Activated CD4-positive, alpha-beta memory T cell treated with anti-CD3 and anti-CD28 coated beads, Interleukin-2, amount 10 ng/mL, durations not matched to agents 7 days and 5 days (primary cell): ENCODE measurements at regions not wholly inside any gene's neighbourhood (a gene's known extent, or its start where the extent isn't known, plus 50 kb on each side); places are given as distances from the start of the nearest gene placed in this dataset.

ENCODE experiments used
- CTCF ChIA-PET: fragments of 350-600 bp; sonication (Branson Sonifier 250); formaldehyde crosslinking; loops from one replicate; lab custom pipeline; 2021; ENCODE audit warnings: antibody characterized with exemption, inconsistent platforms; lab: Charles Lee
- POLR2A ChIA-PET: fragments of 350-600 bp; sonication (Branson Sonifier 250); formaldehyde crosslinking; loops from one replicate; lab custom pipeline; 2021; ENCODE audit warnings: antibody characterized with exemption; lab: Charles Lee
- DNase-seq: peaks from one replicate; pipeline ENCODE4 v3.0.0-alpha.2; 2020
- H3K27ac Mint-ChIP-seq: one replicate; pipeline ENCODE4 v1.8.0; 2021; ENCODE audit warnings: mild to moderate bottlenecking, mixed read lengths
- H3K27me3 Mint-ChIP-seq: one replicate; pipeline ENCODE4 v1.8.0; 2021; ENCODE audit warnings: mixed read lengths
- H3K36me3 Mint-ChIP-seq: one replicate; pipeline ENCODE4 v1.8.0; 2021; ENCODE audit warnings: low read depth, mixed read lengths
- H3K4me1 Mint-ChIP-seq: one replicate; pipeline ENCODE4 v1.8.0; 2021; ENCODE audit warnings: mixed read lengths
- H3K4me3 Mint-ChIP-seq: one replicate; pipeline ENCODE4 v1.8.0; 2021; ENCODE audit warnings: mild to moderate bottlenecking, mixed read lengths
- H3K9me3 Mint-ChIP-seq: one replicate; pipeline ENCODE4 v1.8.0; 2021; ENCODE audit warnings: mixed read lengths

DNA sequence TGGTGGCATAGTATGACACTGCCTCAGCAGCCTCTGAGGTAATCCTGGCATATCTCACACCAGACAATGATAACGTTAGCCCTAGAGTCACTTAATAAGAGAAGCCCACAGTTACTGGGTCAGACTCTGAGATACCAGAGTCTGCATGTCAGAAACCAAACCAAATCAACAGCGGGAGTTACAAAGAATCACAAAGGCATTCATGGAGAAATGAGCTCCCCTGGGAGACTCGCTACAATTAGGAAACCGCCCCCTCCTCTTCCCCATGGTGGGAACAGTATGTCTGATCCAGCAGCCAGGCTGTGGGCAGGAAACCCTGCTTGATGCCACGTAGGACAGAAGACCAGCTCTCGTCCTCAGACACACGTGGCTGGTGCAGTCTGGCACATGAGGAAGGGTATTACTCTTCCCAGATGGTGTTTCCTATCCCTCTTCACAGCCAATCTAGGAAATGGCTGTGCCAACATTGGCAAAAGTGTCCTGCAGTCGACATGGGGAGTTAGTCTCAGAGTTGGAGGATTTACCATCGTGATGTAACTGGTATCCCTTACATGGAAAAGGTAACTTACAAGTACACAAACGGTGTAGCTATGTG, 485.4 kb downstream of the ZNF608 start:
- ChIA-PET CTCF (no interaction called here), POLR2A (no interaction called here)
- Mint-ChIP-seq H3K36me3 (no peaks in the 10 kb centered on the region), H3K27me3 (no peaks in the 10 kb centered on the region), H3K4me1 (no peaks in the 10 kb centered on the region), H3K9me3 (peaks cover 4% of the 10 kb centered on the region), H3K27ac (no peak overlapping the region), H3K4me3 (no peak overlapping the region)
- DNase-seq, result no peak

GRCh38 chr5:124259017-124259416, 487.4 kb downstream of the ZNF608 start:
- no peaks in the 10 kb centered on the region for H3K27me3 Mint-ChIP-seq
- no peak overlapping the region for H3K27ac Mint-ChIP-seq
- no peaks in the 10 kb centered on the region for H3K36me3 Mint-ChIP-seq
- POLR2A ChIA-PET, result no interaction called here
- no peak for DNase-seq
- H3K4me3 Mint-ChIP-seq, result no peak overlapping the region
- H3K9me3 Mint-ChIP-seq, result peaks cover 4% of the 10 kb centered on the region
- no peaks in the 10 kb centered on the region for H3K4me1 Mint-ChIP-seq
- CTCF ChIA-PET, result no interaction called here

GRCh38 chr5:124257048-124257447, 489.4 kb downstream of the ZNF608 start:
- ChIA-PET POLR2A (no interaction called here), CTCF (no interaction called here)
- Mint-ChIP-seq H3K9me3 (peaks cover 4% of the 10 kb centered on the region), H3K4me3 (no peak overlapping the region), H3K4me1 (no peaks in the 10 kb centered on the region), H3K27me3 (no peaks in the 10 kb centered on the region), H3K27ac (no peak overlapping the region), H3K36me3 (no peaks in the 10 kb centered on the region)
- no peak for DNase-seq

GRCh38 chr5:124253203-124253810, 493.1 kb downstream of the ZNF608 start:
- POLR2A ChIA-PET, result no interaction called here
- CTCF ChIA-PET, result no interaction called here
- H3K27me3 Mint-ChIP-seq, result no peaks in the 10 kb centered on the region
- no peak overlapping the region for H3K27ac Mint-ChIP-seq
- H3K4me1 Mint-ChIP-seq, result no peaks in the 10 kb centered on the region
- no peak for DNase-seq
- no peak overlapping the region for H3K4me3 Mint-ChIP-seq
- H3K9me3 Mint-ChIP-seq, result no peaks in the 10 kb centered on the region
- H3K36me3 Mint-ChIP-seq, result no peaks in the 10 kb centered on the region

DNA sequence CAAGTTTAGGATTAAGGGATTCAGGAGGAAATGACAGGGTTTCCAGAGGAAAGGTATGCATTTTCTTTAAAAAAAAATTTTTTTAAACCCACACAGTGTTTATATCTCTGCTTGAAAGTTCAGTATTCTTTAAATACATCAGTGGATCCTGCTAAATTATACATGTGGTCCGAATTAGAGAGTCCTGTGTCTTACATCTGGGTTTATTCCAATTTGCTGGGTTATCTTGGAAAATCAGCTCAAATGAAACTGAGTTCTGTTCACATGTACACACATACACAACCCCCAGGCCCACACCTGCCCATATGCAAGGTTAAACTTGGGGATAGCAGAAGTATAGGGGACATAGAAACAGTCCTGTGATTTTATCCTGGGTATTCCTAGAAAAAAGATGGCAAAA, 493.7 kb downstream of the ZNF608 start:
- ChIA-PET POLR2A (no interaction called here), CTCF (no interaction called here)
- H3K4me1 Mint-ChIP-seq, result no peaks in the 10 kb centered on the region
- no peak overlapping the region for H3K4me3 Mint-ChIP-seq
- no peak overlapping the region for H3K27ac Mint-ChIP-seq
- H3K9me3 Mint-ChIP-seq, result peaks cover 2% of the 10 kb centered on the region
- no peak for DNase-seq
- H3K27me3 Mint-ChIP-seq, result no peaks in the 10 kb centered on the region
- H3K36me3 Mint-ChIP-seq, result no peaks in the 10 kb centered on the region

DNA sequence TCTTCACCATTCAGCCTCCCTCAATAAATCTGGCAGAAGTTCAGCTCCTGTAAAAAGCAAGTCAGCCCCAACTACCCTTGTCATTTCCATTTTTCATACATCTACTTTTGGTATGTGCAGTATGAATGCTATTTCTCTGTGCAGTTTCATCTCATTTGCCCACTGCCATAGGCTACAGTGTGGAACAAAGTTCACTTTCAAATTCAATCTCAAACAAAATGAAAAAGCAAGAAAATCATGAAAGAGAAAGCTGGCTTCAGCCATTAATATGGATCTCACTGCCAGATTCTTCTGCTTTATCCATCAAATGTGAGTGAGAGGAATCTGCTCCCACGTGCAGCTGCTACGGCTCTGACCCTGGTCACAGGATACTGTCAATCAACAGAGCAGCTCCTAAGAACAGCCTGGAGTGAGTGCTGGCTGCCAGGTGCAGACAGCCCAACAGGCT, 494.2 kb downstream of the ZNF608 start:
- POLR2A ChIA-PET, result no interaction called here
- H3K4me3 Mint-ChIP-seq, result no peak overlapping the region

DNA sequence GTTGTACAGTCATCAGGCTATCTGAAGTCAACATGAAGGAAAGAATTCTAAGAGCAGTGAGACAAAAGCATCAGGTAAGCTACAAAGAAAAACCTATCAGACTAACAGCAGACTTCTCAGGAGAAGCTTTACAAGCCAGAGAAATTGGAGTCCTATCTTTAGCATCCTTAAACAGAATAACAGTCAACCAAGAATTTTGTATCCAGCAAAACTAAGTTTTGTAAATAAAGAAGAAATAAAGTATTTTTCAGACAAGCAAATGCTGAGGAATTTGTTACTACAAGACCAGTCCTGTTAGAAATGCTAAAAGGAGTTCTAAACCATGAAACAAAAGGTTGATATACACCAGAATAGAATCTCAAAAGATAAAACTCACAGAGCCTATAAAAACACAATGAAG, 501.2 kb downstream of the ZNF608 start:
- Mint-ChIP-seq H3K4me1 (no peaks in the 10 kb centered on the region), H3K27me3 (no peaks in the 10 kb centered on the region), H3K4me3 (no peak overlapping the region), H3K9me3 (peaks cover 2% of the 10 kb centered on the region), H3K27ac (no peak overlapping the region), H3K36me3 (no peaks in the 10 kb centered on the region)
- POLR2A ChIA-PET, result no interaction called here
- no peak for DNase-seq
- CTCF ChIA-PET, result no interaction called here

More for the DNA sequence above, 494.2 kb downstream of the ZNF608 start:
- H3K27ac Mint-ChIP-seq, result no peak overlapping the region
- CTCF ChIA-PET, result no interaction called here
- no peaks in the 10 kb centered on the region for H3K27me3 Mint-ChIP-seq
- no peaks in the 10 kb centered on the region for H3K4me1 Mint-ChIP-seq
- no peak for DNase-seq
- H3K36me3 Mint-ChIP-seq, result no peaks in the 10 kb centered on the region
- H3K9me3 Mint-ChIP-seq, result peaks cover 2% of the 10 kb centered on the region

DNA sequence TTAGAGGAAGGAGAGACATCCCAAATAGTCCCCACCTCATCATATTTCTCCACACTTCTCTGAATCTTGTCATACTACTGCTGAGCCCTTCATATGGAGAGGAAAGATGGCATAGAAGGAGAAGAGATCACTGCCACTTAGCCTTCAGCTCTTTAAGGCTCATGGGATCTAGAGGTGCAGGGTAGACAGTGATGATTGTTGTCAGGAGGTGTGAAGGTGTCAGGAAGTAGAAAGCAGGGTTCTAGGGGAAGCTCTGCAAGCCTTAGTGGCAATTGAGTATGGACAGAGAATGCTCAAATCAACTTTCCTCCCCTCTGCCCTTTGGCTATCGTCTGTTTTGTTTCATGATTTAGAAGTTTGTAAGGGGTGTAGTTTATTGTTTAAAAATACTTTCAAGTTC, 505.7 kb downstream of the ZNF608 start:
- POLR2A ChIA-PET, result no interaction called here
- Mint-ChIP-seq H3K4me1 (no peaks in the 10 kb centered on the region), H3K27me3 (no peaks in the 10 kb centered on the region), H3K9me3 (peaks cover 7% of the 10 kb centered on the region), H3K4me3 (no peak overlapping the region), H3K36me3 (no peaks in the 10 kb centered on the region), H3K27ac (no peak overlapping the region)
- CTCF ChIA-PET, result no interaction called here
- no peak for DNase-seq

DNA sequence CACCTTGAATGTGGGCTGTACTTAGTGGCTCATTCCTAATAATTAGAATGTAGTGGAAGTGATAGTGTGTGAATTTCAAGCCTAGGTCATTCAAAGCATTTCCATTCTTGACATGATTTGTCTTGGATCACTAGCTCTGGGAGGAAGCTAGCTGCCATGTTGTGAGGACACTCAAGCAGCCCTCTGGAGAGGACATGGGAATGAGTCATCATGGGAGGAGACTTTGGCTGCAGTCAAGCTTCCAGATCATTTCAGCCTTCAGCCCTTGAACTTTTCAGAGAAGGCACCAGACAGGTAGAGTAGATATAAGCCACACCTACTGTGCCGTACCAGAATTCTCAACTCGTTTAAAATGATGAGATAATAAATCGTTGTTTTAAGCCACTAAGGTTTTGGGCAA, 506.9 kb downstream of the ZNF608 start:
- ChIA-PET POLR2A (no interaction called here), CTCF (no interaction called here)
- DNase-seq, result no peak
- Mint-ChIP-seq H3K9me3 (peaks cover 7% of the 10 kb centered on the region), H3K27ac (no peak overlapping the region), H3K4me1 (no peaks in the 10 kb centered on the region), H3K27me3 (no peaks in the 10 kb centered on the region), H3K36me3 (no peaks in the 10 kb centered on the region), H3K4me3 (no peak overlapping the region)

GRCh38 chr5:124238350-124238749, 508.1 kb downstream of the ZNF608 start:
- no peaks in the 10 kb centered on the region for H3K36me3 Mint-ChIP-seq
- peaks cover 7% of the 10 kb centered on the region for H3K9me3 Mint-ChIP-seq
- ChIA-PET CTCF (no interaction called here), POLR2A (no interaction called here)
- H3K4me3 Mint-ChIP-seq, result no peak overlapping the region
- no peaks in the 10 kb centered on the region for H3K4me1 Mint-ChIP-seq
- no peak overlapping the region for H3K27ac Mint-ChIP-seq
- no peaks in the 10 kb centered on the region for H3K27me3 Mint-ChIP-seq
- no peak for DNase-seq

DNA sequence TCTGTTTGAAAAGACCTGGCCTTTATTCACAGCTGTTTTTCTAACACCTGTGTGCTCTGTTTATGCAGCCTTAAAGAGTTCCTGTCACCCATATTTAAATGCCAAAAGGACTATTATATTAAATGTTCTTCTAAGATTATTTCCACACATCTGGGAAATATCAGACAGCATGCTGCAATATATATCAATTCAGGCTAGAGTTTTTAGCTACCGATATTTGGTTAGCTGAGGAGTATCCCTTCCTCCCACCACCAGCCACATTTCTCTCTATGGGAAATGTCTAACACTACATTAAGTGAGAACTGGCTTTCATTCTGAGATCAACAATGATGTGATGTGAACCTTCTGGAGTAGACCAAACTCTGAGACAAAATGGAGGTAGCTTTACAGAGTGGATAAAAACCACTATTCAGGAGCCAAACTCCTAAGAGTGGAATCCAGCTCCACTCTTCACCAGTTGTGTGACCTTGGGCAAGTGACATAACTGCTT, 509.2 kb downstream of the ZNF608 start:
- no peak overlapping the region for H3K27ac Mint-ChIP-seq
- H3K27me3 Mint-ChIP-seq, result no peaks in the 10 kb centered on the region
- no peaks in the 10 kb centered on the region for H3K4me1 Mint-ChIP-seq
- H3K9me3 Mint-ChIP-seq, result peaks cover 7% of the 10 kb centered on the region
- H3K4me3 Mint-ChIP-seq, result no peak overlapping the region
- no peaks in the 10 kb centered on the region for H3K36me3 Mint-ChIP-seq
- ChIA-PET CTCF (no interaction called here), POLR2A (no interaction called here)
- DNase-seq, result no peak

DNA sequence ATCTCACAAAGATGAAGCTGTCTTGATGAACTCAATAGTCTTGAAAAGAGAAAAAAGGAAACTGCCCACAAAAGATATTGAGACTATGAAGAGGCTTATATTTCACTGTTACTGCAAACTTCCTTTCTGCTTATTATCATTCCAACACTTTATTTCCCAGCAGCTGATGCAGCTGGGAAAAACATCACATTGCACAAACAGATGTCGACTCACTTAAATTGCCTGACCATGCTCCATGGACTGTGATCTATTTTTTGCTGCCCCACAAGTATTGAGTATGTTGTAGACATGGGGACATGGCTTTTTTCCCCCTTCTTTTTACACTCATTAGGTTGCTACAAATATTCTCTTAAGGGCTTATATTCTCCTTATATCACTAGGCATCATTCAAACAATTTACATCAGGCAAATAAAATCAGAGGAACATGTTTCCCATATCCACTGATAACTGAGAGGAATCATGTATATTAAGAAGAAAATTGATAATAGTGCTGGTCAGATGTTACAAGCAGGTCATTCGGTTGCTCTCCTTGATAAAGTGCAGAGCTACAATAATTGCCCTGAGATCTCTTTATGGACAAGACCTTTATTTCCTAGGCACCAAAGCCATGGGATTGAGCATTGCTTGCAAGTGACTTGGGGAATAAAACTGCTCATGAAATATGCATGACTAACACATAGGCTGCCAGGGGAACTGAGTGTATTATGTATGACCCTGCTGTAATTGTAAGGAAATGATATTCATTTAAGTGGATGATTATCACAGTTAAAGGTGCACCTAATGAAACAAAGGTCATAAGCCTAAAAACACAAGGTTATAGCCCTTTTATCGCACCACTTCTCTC, 509.9 kb downstream of the ZNF608 start:
- CTCF ChIA-PET, result no interaction called here
- POLR2A ChIA-PET, result no interaction called here
- Mint-ChIP-seq H3K9me3 (peaks cover 7% of the 10 kb centered on the region), H3K27ac (no peak overlapping the region), H3K4me3 (no peak overlapping the region), H3K27me3 (no peaks in the 10 kb centered on the region), H3K4me1 (no peaks in the 10 kb centered on the region), H3K36me3 (no peaks in the 10 kb centered on the region)
- no peak for DNase-seq

DNA sequence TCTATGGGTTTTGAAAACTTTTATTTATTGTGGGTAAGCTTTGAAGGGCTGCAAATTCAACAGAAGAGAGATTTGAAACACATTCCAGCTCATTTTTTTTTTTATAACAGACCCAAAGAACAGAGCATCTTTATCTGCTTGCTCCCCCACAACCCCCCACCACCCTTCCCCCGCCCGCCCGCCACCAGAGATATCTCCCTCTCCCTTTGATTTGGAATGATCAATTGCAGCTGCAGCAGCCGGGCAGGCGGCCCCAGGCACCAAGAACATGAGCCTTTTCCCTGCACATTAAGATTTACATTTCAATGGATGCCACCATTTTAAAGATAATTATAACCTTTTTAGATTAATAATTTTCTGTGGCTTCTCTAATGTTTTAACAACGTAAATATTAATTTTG, 510.9 kb downstream of the ZNF608 start:
- CTCF ChIA-PET, result no interaction called here
- no peak overlapping the region for H3K4me3 Mint-ChIP-seq

More for the DNA sequence above, 510.9 kb downstream of the ZNF608 start:
- Mint-ChIP-seq H3K27me3 (no peaks in the 10 kb centered on the region), H3K4me1 (no peaks in the 10 kb centered on the region), H3K36me3 (no peaks in the 10 kb centered on the region), H3K27ac (no peak overlapping the region), H3K9me3 (peaks cover 11% of the 10 kb centered on the region)
- no peak for DNase-seq
- POLR2A ChIA-PET, result no interaction called here
